ENCODE measurements at regions not wholly inside any gene's neighbourhood (a gene's known extent, or its start where the extent isn't known, plus 50 kb on each side); places are given as distances from the start of the nearest gene placed in this dataset.
"Not testable (repeated sequence)": the region's sequence is repeated elsewhere in the genome, so short reads cannot be mapped to it uniquely, and the experiment has no call there.

DNA sequence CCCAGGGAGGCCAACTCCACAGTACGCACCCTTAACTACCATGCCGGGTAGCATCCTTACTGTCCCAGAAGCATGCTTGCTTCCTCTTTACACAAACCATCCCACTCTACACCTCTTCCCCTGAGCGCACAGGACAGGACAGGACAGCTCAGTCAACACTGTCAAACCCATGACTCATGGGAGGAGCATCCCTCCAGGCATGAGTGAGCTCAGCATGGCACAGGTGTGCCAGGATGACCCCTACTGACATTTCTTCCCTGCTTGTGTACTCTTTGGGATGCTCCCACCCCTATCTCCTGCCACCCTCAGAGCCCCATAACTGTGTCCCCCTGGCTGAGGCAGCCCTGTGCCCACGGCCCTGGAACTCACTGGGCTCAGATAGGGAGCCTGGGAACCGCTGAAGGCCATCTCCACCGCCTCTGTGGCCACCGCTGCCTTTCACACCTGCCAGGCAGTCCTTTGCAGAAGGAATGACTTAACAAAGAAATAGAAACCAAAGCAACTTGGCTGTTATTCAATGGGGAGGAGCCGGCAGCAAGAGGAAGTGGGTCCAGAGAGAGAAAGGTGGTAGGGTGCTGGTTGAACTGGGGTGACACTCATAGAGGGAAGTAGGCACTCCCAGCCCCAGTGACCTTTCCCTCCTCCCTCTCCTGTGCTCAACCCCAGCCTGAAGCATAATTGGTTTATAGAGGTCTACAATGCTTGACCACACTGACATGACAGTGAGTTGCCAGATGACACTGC, 119.1 kb downstream of the CDRT15L2 start:
- TF ChIP-seq CTCF, POLR2A, POLR2AphosphoS5, EP300 (IDR thresholded peaks at IDR 0.05): not testable (repeated sequence)
